GM23338 (cell line): ENCODE measurements at regions not wholly inside any gene's neighbourhood (a gene's known extent, or its start where the extent isn't known, plus 50 kb on each side); places are given as distances from the start of the nearest gene placed in this dataset.

Experiments
- ATAC-seq: fragments of 200-7000 bp; cut with Tn5 transposase; 3 replicates; pipeline ENCODE4 v1.9.1; 2020
- DNase-seq: peaks from one replicate; pipeline ENCODE4 v3.0.0-alpha.2; 2015; ENCODE audit warnings: low spot score
- H2AFZ ChIP-seq: fragments of 200-600 bp; sonication (generic); 2 replicates; pipeline ENCODE4 v1.8.0; 2016; ENCODE audit warnings: antibody characterized with exemption, mild to moderate bottlenecking, moderate library complexity
- H3F3A ChIP-seq: fragments of 200-600 bp; sonication (generic); replicated peaks from 2 replicates; pipeline ENCODE4 v1.8.0; 2017; ENCODE audit warnings: antibody characterized with exemption, mixed run types, low read depth
- H3K27ac ChIP-seq: fragments of 200-600 bp; sonication (generic); 2 replicates; pipeline ENCODE4 v1.6.1; 2016; ENCODE audit warnings: low read depth
- H3K27me3 ChIP-seq: fragments of 200-600 bp; sonication (generic); 2 replicates; pipeline ENCODE4 v1.8.0; 2016; ENCODE audit warnings: mild to moderate bottlenecking, mixed run types, moderate library complexity; ENCODE audit not compliant: insufficient read depth
- H3K36me3 ChIP-seq: fragments of 200-600 bp; sonication (generic); 2 replicates; pipeline ENCODE4 v1.8.0; 2016; ENCODE audit warnings: mild to moderate bottlenecking; ENCODE audit not compliant: insufficient read depth
- H3K4me1 ChIP-seq: fragments of 200-600 bp; sonication (generic); 2 replicates; pipeline ENCODE4 v1.8.0; 2016; ENCODE audit warnings: mild to moderate bottlenecking, moderate library complexity; ENCODE audit not compliant: insufficient read depth
- H3K4me2 ChIP-seq: fragments of 200-600 bp; sonication (generic); 2 replicates; pipeline ENCODE4 v1.7.1; 2017; ENCODE audit warnings: mixed run types
- H3K4me3 ChIP-seq: fragments of 200-600 bp; sonication (generic); 2 replicates; pipeline ENCODE4 v1.6.1; 2016; ENCODE audit warnings: mixed run types
- H3K79me2 ChIP-seq: fragments of 200-600 bp; sonication (generic); replicated peaks from 2 replicates; pipeline ENCODE4 v1.8.0; 2017; ENCODE audit warnings: mild to moderate bottlenecking; ENCODE audit not compliant: insufficient read depth
- H3K9me2 ChIP-seq: fragments of 200-600 bp; sonication (generic); 2 replicates; pipeline ENCODE4 v1.8.0; 2017; ENCODE audit not compliant: insufficient read depth
- H4K20me1 ChIP-seq: fragments of 200-600 bp; sonication (generic); replicated peaks from 2 replicates; pipeline ENCODE4 v1.8.0; 2017; ENCODE audit warnings: mild to moderate bottlenecking; ENCODE audit not compliant: insufficient read depth
- H3K27ac Mint-ChIP-seq: 2 replicates; pipeline ENCODE4 v1.8.0; 2020; ENCODE audit warnings: inconsistent platforms, mild to moderate bottlenecking, moderate library complexity, mixed read lengths
- H3K27me3 Mint-ChIP-seq: 3 replicates; pipeline ENCODE4 v1.8.0; 2022; ENCODE audit warnings: low read depth, mild to moderate bottlenecking, moderate library complexity, mixed read lengths, inconsistent platforms; ENCODE audit not compliant: insufficient read depth, poor library complexity
- H3K36me3 Mint-ChIP-seq: 3 replicates; pipeline ENCODE4 v1.8.0; 2021; ENCODE audit warnings: low read depth, mild to moderate bottlenecking, inconsistent platforms, moderate library complexity, mixed read lengths
- H3K4me1 Mint-ChIP-seq: 3 replicates; pipeline ENCODE4 v1.8.0; 2020; ENCODE audit warnings: mild to moderate bottlenecking, inconsistent platforms, mixed read lengths
- H3K4me3 Mint-ChIP-seq: 3 replicates; pipeline ENCODE4 v1.8.0; 2021; ENCODE audit warnings: moderate library complexity, mild to moderate bottlenecking, inconsistent platforms, mixed read lengths
- H3K9me3 Mint-ChIP-seq: 3 replicates; pipeline ENCODE4 v1.8.0; 2020; ENCODE audit warnings: moderate library complexity, mild to moderate bottlenecking, inconsistent platforms, mixed read lengths
- CREB1 ChIP-seq: fragments of 250-450 bp; sonication (Bioruptor Pico); IDR thresholded peaks from 2 replicates; pipeline ENCODE4 v1.5.0; 2020; ENCODE audit warnings: low read depth, mild to moderate bottlenecking, moderate library complexity
- CTCF ChIP-seq, 2 experiments: fragments of 200-600 bp in 1 of 2; sonication (generic) in 1 of 2; conservative IDR thresholded peaks; 2 replicates each; pipeline versions ENCODE4 v1.5.1 to v1.6.1; 2016 to 2017; ENCODE audit warnings: antibody characterized with exemption in 2 of 2, low read depth in 2 of 2, mild to moderate bottlenecking in 2 of 2, moderate library complexity in 1 of 2
- ETS1 ChIP-seq: IDR thresholded peaks from 2 replicates; pipeline ENCODE4 v1.6.1; 2016; ENCODE audit warnings: antibody characterized with exemption
- EZH2 ChIP-seq: fragments of 200-600 bp; sonication (generic); IDR thresholded peaks from one replicate; pipeline ENCODE4 v1.8.0; 2017; ENCODE audit warnings: antibody characterized with exemption, mild to moderate bottlenecking, low read depth; ENCODE audit not compliant: unreplicated experiment
- EZH2phosphoT487 ChIP-seq: fragments of 200-600 bp; sonication (generic); IDR thresholded peaks from one replicate; pipeline ENCODE4 v1.8.1; 2018; ENCODE audit warnings: antibody characterized with exemption; ENCODE audit not compliant: unreplicated experiment
- JUNB ChIP-seq: IDR thresholded peaks from one replicate; pipeline ENCODE4 v1.6.1; 2016; ENCODE audit warnings: antibody characterized with exemption; ENCODE audit not compliant: unreplicated experiment
- NANOG ChIP-seq: IDR thresholded peaks from 2 replicates; pipeline ENCODE4 v1.6.1; 2016; ENCODE audit warnings: antibody characterized with exemption, borderline replicate concordance
- POLR2AphosphoS5 ChIP-seq: IDR thresholded peaks from 2 replicates; pipeline ENCODE4 v1.6.1; 2016; ENCODE audit warnings: antibody characterized with exemption, low read depth
- REST ChIP-seq: IDR thresholded peaks from one replicate; pipeline ENCODE4 v1.6.1; 2018; ENCODE audit warnings: antibody characterized with exemption; ENCODE audit not compliant: unreplicated experiment
- STAT1 ChIP-seq: IDR thresholded peaks from one replicate; pipeline ENCODE4 v1.6.1; 2016; ENCODE audit warnings: antibody characterized with exemption; ENCODE audit not compliant: unreplicated experiment
- ZNF114 ChIP-seq: fragments of 250-450 bp; sonication (Bioruptor Pico); IDR thresholded peaks from 2 replicates; pipeline ENCODE4 v1.5.0; 2020; ENCODE audit warnings: mild to moderate bottlenecking, moderate library complexity
- ZNF331 ChIP-seq: fragments of 250-450 bp; sonication (Bioruptor Pico); IDR thresholded peaks from 2 replicates; pipeline ENCODE4 v1.5.0; 2020; ENCODE audit warnings: low read depth, mild to moderate bottlenecking, moderate library complexity

GRCh38 chr21:38718481-38718880, 87.2 kb upstream of the ETS2 start (continued):
- TF ChIP-seq REST (no peak), JUNB (no peak), NANOG (no peak)

GRCh38 chr21:38720074-38720473, 85.7 kb upstream of the ETS2 start:
- Histone ChIP-seq H3K4me3 (no peak overlapping the region), H3K27me3 (no peaks in the 10 kb centered on the region), H3F3A (no peaks in the 10 kb centered on the region), H3K36me3 (no peaks in the 10 kb centered on the region), H2AFZ (peak overlapping the region; percentile 72; the same call in 1 of the 2 replicates), H4K20me1 (no peaks in the 10 kb centered on the region), H3K79me2 (no peaks in the 10 kb centered on the region), H3K4me2 (no peak overlapping the region), H3K27ac (no peak overlapping the region), H3K9me2 (0 out of 2 replicates have a peak, but pooled peaks cover 6% of the 10 kb centered on the region), H3K4me1 (no peaks in the 10 kb centered on the region)
- Mint-ChIP-seq H3K36me3 (peaks cover 4% of the 10 kb centered on the region; the same call in 1 of the 3 replicates), H3K4me3 (no peak overlapping the region), H3K9me3 (peaks cover 8% of the 10 kb centered on the region), H3K4me1 (peaks cover 8% of the 10 kb centered on the region), H3K27ac (no peak overlapping the region), H3K27me3 (no peaks in the 10 kb centered on the region)
- ATAC-seq = no peak
- DNase-seq = no peak
- TF ChIP-seq NANOG = no peak
- TF ChIP-seq REST = no peak
- TF ChIP-seq CTCF (conservative IDR thresholded peaks at IDR 0.05; ENCODE audit: low read depth in 2 of 2) = no peak
- TF ChIP-seq CREB1 = no peak
- no peak for TF ChIP-seq ZNF331 (CRISPR knock-in tag)
- TF ChIP-seq ETS1 = no peak
- no peak for TF ChIP-seq POLR2AphosphoS5
- TF ChIP-seq EZH2 = no peak
- TF ChIP-seq STAT1 = no peak
- TF ChIP-seq ZNF114 (CRISPR knock-in tag) = no peak
- no peak for TF ChIP-seq EZH2phosphoT487
